Lung (tissue), 11 donors: ENCODE measurements at regions not wholly inside any gene's neighbourhood (a gene's known extent, or its start where the extent isn't known, plus 50 kb on each side); places are given as distances from the start of the nearest gene placed in this dataset.

Experiments used
- ATAC-seq: fragments of 200-7000 bp; cut with Tn5 transposase; one replicate; pipeline ENCODE4 v1.9.1; 2020; ENCODE audit warnings: moderate number of reproducible peaks; ENCODE audit not compliant: insufficient read depth, low FRiP score
- DNase-seq, 3 donors: peaks; one replicate each; pipeline ENCODE4 v3.0.0-alpha.2; 2013 to 2017
- H3K27ac ChIP-seq, 2 donors: one replicate each; pipeline ENCODE4 v1.5.1; 2013; ENCODE audit warnings: mild to moderate bottlenecking in 2 of 2, moderate library complexity in 2 of 2, control low read depth in 1 of 2, inconsistent platforms in 1 of 2, low read depth in 1 of 2, low read length in 1 of 2
- H3K27me3 ChIP-seq, 3 donors: one replicate each; pipeline ENCODE4 v1.5.1; 2013; ENCODE audit warnings: low read length in 2 of 3; ENCODE audit not compliant: control insufficient read depth in 3 of 3, insufficient read depth in 3 of 3
- H3K36me3 ChIP-seq, 4 donors: one replicate each; pipeline ENCODE4 v1.5.1; 2013; ENCODE audit warnings: low read length in 4 of 4, mild to moderate bottlenecking in 1 of 4, moderate library complexity in 1 of 4; ENCODE audit not compliant: control insufficient read depth in 4 of 4, insufficient read depth in 4 of 4
- H3K4me1 ChIP-seq, 5 donors: one replicate each; pipeline ENCODE4 v1.5.1; 2013; ENCODE audit warnings: low read length in 5 of 5, mild to moderate bottlenecking in 2 of 5, moderate library complexity in 1 of 5; ENCODE audit not compliant: control insufficient read depth in 5 of 5, insufficient read depth in 5 of 5
- H3K4me3 ChIP-seq: one replicate; pipeline ENCODE4 v1.5.1; 2013; ENCODE audit warnings: mild to moderate bottlenecking, control low read depth, moderate library complexity
- H3K9ac ChIP-seq, 2 donors: one replicate each; pipeline ENCODE4 v1.5.1; 2013; ENCODE audit warnings: low read length in 2 of 2, control low read depth in 1 of 2; ENCODE audit not compliant: insufficient read depth in 1 of 2
- H3K9me3 ChIP-seq, 4 donors: one replicate each; pipeline ENCODE4 v1.5.1; 2013; ENCODE audit warnings: low read length in 3 of 4, mild to moderate bottlenecking in 1 of 4, moderate library complexity in 1 of 4; ENCODE audit not compliant: control insufficient read depth in 4 of 4, insufficient read depth in 3 of 4
- CTCF ChIP-seq: IDR thresholded peaks from 2 replicates; pipeline ENCODE4 v1.5.1; 2012; ENCODE audit warnings: mild to moderate bottlenecking; ENCODE audit errors: control extremely low read depth, extremely low read depth
- WGBS, 2 donors: extraction: QIAGEN DNeasy Blood & Tissue Kit; methylation state at CpG; one replicate each; pipeline ENCODE4 v1.1.7; 2013; 5-methylcytosine and 5-hydroxymethylcytosine counted together
- donor health status: control.
- donor health status: control.
- donor health status: Bipolar disorder and iron deficiency.
- donor health status: healthy.
- donor health status: DM: yes; HTN: yes; CAD: no.

- no peak for DNase-seq
- H3K36me3 ChIP-seq, result no peaks in the 10 kb centered on the region
- peaks cover 0 to 3% (median 0%) of the 10 kb centered on the region in 5 donors for H3K4me1 ChIP-seq
- H3K4me3 ChIP-seq, result no peak overlapping the region
- no peak for ATAC-seq
- H3K27me3 ChIP-seq, result no peaks in the 10 kb centered on the region
- no peak overlapping the region for H3K9ac ChIP-seq
- no peak for TF ChIP-seq CTCF
- no peak overlapping the region for H3K27ac ChIP-seq
- 91 to 93% methylated on average over 6 of the region's 6 CpGs for WGBS, 2 donors
- no peaks in the 10 kb centered on the region for H3K9me3 ChIP-seq
Observed at GRCh38 chr1:168794057-168794456, 65.1 kb upstream of the DPT start.

GRCh38 chr1:168795681-168796080, 66.7 kb upstream of the DPT start:
- no peaks in the 10 kb centered on the region for H3K9me3 ChIP-seq
- H3K36me3 ChIP-seq, result no peaks in the 10 kb centered on the region
- H3K4me3 ChIP-seq, result no peak overlapping the region
- no peak overlapping the region for H3K27ac ChIP-seq
- H3K9ac ChIP-seq, result no peak overlapping the region
- H3K4me1 ChIP-seq, result peaks cover 0 to 3% (median 0%) of the 10 kb centered on the region in 5 donors
- ATAC-seq (no peak), DNase-seq (no peak)
- no peaks in the 10 kb centered on the region for H3K27me3 ChIP-seq
- WGBS, 2 donors, result 97 to 99% methylated on average over 3 of the region's 3 CpGs
- TF ChIP-seq CTCF, result no peak

GRCh38 chr1:168799927-168800605, 71.1 kb upstream of the DPT start:
- ATAC-seq (no peak), DNase-seq (no peak)
- no peaks in the 10 kb centered on the region for H3K9me3 ChIP-seq
- no peak overlapping the region for H3K4me3 ChIP-seq
- 73 to 78% methylated on average over 2 of the region's 2 CpGs for WGBS, 2 donors
- no peaks in the 10 kb centered on the region for H3K27me3 ChIP-seq
- no peak overlapping the region for H3K27ac ChIP-seq
- H3K36me3 ChIP-seq, result no peaks in the 10 kb centered on the region
- TF ChIP-seq CTCF, result no peak
- H3K4me1 ChIP-seq, result peaks cover 0 to 4% (median 0%) of the 10 kb centered on the region in 5 donors
- no peak overlapping the region for H3K9ac ChIP-seq
